Neural cell (in vitro differentiated cells): ENCODE measurements at regions not wholly inside any gene's neighbourhood (a gene's known extent, or its start where the extent isn't known, plus 50 kb on each side); places are given as distances from the start of the nearest gene placed in this dataset.

Experiments used
- H2AFZ ChIP-seq: fragments of 200-600, 300-800 bp; sonication (generic), shearing (Covaris generic); 2 replicates; pipeline ENCODE4 v1.6.0; 2014; ENCODE audit warnings: low read depth, mild to moderate bottlenecking, antibody characterized with exemption, low read length, moderate library complexity
- H3F3A ChIP-seq: fragments of 200-600 bp; shearing (Covaris generic); 2 replicates; pipeline ENCODE4 v1.6.1; 2016; ENCODE audit warnings: mild to moderate bottlenecking, moderate library complexity, mixed read lengths, antibody characterized with exemption, low read length; ENCODE audit not compliant: insufficient read depth, poor library complexity, severe bottlenecking
- H3K27ac ChIP-seq: fragments of 200-600, 300-800 bp; sonication (generic), shearing (Covaris generic); 2 replicates; pipeline ENCODE4 v1.5.1; 2014; ENCODE audit warnings: mild to moderate bottlenecking, low read length, moderate library complexity
- H3K27me3 ChIP-seq: fragments of 300-800, 200-600 bp; sonication (generic), shearing (Covaris generic); 2 replicates; pipeline ENCODE4 v1.6.0; 2014; ENCODE audit warnings: mild to moderate bottlenecking, low read depth, low read length, moderate library complexity; ENCODE audit not compliant: insufficient read depth
- H3K36me3 ChIP-seq: fragments of 300-800, 200-600 bp; sonication (generic), shearing (Covaris generic); 2 replicates; pipeline ENCODE4 v1.5.1; 2014; ENCODE audit warnings: mild to moderate bottlenecking, antibody characterized with exemption, low read length, moderate library complexity; ENCODE audit not compliant: insufficient read depth
- H3K4me2 ChIP-seq: fragments of 300-800, 200-600 bp; sonication (generic), shearing (Covaris generic); 2 replicates; pipeline ENCODE4 v1.6.0; 2014; ENCODE audit warnings: mild to moderate bottlenecking, low read length
- H3K4me3 ChIP-seq: fragments of 300-800, 200-600 bp; sonication (generic), shearing (Covaris generic); 2 replicates; pipeline ENCODE4 v1.5.1; 2014; ENCODE audit warnings: mild to moderate bottlenecking, low read length, moderate library complexity
- H3K79me2 ChIP-seq: fragments of 200-600 bp; shearing (Covaris generic); replicated peaks from 2 replicates; pipeline ENCODE4 v1.6.0; 2014; ENCODE audit warnings: mild to moderate bottlenecking, low read length, moderate library complexity; ENCODE audit not compliant: insufficient read depth
- H3K9ac ChIP-seq: fragments of 300-800, 200-600 bp; sonication (generic), shearing (Covaris generic); 2 replicates; pipeline ENCODE4 v1.6.1; 2016; ENCODE audit warnings: mild to moderate bottlenecking, low read length, mixed read lengths
- H3K9me2 ChIP-seq: fragments of 200-600 bp; shearing (Covaris generic); 2 replicates; pipeline ENCODE4 v1.6.1; 2016; ENCODE audit warnings: mild to moderate bottlenecking, low read length, mixed read lengths; ENCODE audit not compliant: insufficient read depth
- H3K9me3 ChIP-seq: fragments of 200-600, 300-800 bp; sonication (generic), shearing (Covaris generic); 2 replicates; pipeline ENCODE4 v1.6.1; 2016; ENCODE audit warnings: mild to moderate bottlenecking, mixed run types, low read length, moderate library complexity, mixed read lengths
- H4K20me1 ChIP-seq: fragments of 200-600 bp; shearing (Covaris generic); 2 replicates; pipeline ENCODE4 v1.6.1; 2016; ENCODE audit warnings: mild to moderate bottlenecking, mixed run types; ENCODE audit not compliant: insufficient read depth
- EP300 ChIP-seq: fragments of 450-650 bp; conservative IDR thresholded peaks from 2 replicates; pipeline ENCODE4 v1.6.1; 2014; ENCODE audit warnings: antibody characterized with exemption, mild to moderate bottlenecking, moderate library complexity; ENCODE audit not compliant: poor library complexity, severe bottlenecking
- EZH2 ChIP-seq: fragments of 200-600, 300-800 bp; shearing (Covaris generic), sonication (generic); IDR thresholded peaks from 2 replicates; pipeline ENCODE4 v1.6.1; 2014; ENCODE audit warnings: antibody characterized with exemption, low read length, borderline replicate concordance, mild to moderate bottlenecking; ENCODE audit not compliant: insufficient read depth, poor library complexity, severe bottlenecking
- MXI1 ChIP-seq: fragments of 450-650 bp; conservative IDR thresholded peaks from 2 replicates; pipeline ENCODE4 v1.6.1; 2014; ENCODE audit warnings: antibody characterized with exemption, mild to moderate bottlenecking; ENCODE audit not compliant: poor library complexity, severe bottlenecking
- POLR2AphosphoS5 ChIP-seq: IDR thresholded peaks from 2 replicates; pipeline ENCODE4 v1.6.1; 2012
- RAD21 ChIP-seq: fragments of 450-650 bp; conservative IDR thresholded peaks from 2 replicates; pipeline ENCODE4 v1.6.1; 2014; ENCODE audit warnings: antibody characterized with exemption, mild to moderate bottlenecking, moderate library complexity
- REST ChIP-seq: IDR thresholded peaks from 2 replicates; pipeline ENCODE4 v1.6.1; 2012; ENCODE audit warnings: borderline replicate concordance
- SMC3 ChIP-seq: fragments of 450-650 bp; conservative IDR thresholded peaks from 2 replicates; pipeline ENCODE4 v1.6.1; 2014; ENCODE audit warnings: antibody characterized with exemption, mild to moderate bottlenecking, moderate library complexity; ENCODE audit not compliant: poor library complexity
- TAF1 ChIP-seq: IDR thresholded peaks from 2 replicates; pipeline ENCODE4 v1.6.1; 2012; ENCODE audit warnings: low read depth
- TF ChIP-seq, protein P1 (sequence below): fragments of 450-650 bp; IDR thresholded peaks from 2 replicates; pipeline ENCODE4 v1.5.1; 2014; ENCODE audit warnings: antibody characterized with exemption, mild to moderate bottlenecking, moderate library complexity; ENCODE audit not compliant: poor library complexity, severe bottlenecking

- H3K27me3 ChIP-seq = no peaks in the 10 kb centered on the region
- H4K20me1 ChIP-seq = no peaks in the 10 kb centered on the region
- no peaks in the 10 kb centered on the region for H3K9me2 ChIP-seq
- no peaks in the 10 kb centered on the region for H3K36me3 ChIP-seq
- H3K9ac ChIP-seq = no peak overlapping the region
- TF ChIP-seq POLR2AphosphoS5 (no peak), EZH2 (no peak), EP300 (no peak), TAF1 (no peak), REST (no peak), SMC3 (no peak), MXI1 (no peak), RAD21 (no peak)
- TF ChIP-seq, protein P1, sequence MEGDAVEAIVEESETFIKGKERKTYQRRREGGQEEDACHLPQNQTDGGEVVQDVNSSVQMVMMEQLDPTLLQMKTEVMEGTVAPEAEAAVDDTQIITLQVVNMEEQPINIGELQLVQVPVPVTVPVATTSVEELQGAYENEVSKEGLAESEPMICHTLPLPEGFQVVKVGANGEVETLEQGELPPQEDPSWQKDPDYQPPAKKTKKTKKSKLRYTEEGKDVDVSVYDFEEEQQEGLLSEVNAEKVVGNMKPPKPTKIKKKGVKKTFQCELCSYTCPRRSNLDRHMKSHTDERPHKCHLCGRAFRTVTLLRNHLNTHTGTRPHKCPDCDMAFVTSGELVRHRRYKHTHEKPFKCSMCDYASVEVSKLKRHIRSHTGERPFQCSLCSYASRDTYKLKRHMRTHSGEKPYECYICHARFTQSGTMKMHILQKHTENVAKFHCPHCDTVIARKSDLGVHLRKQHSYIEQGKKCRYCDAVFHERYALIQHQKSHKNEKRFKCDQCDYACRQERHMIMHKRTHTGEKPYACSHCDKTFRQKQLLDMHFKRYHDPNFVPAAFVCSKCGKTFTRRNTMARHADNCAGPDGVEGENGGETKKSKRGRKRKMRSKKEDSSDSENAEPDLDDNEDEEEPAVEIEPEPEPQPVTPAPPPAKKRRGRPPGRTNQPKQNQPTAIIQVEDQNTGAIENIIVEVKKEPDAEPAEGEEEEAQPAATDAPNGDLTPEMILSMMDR = no peak
- no peak overlapping the region for H2AFZ ChIP-seq
- H3K79me2 ChIP-seq = no peaks in the 10 kb centered on the region
- no peak overlapping the region for H3K4me3 ChIP-seq
- H3K27ac ChIP-seq = no peak overlapping the region
- no peak overlapping the region for H3K4me2 ChIP-seq
- no peaks in the 10 kb centered on the region for H3K9me3 ChIP-seq
- no peaks in the 10 kb centered on the region for H3F3A ChIP-seq
Observed at GRCh38 chr10:78396754-78397153, 363.1 kb downstream of the RPS24 start.

DNA sequence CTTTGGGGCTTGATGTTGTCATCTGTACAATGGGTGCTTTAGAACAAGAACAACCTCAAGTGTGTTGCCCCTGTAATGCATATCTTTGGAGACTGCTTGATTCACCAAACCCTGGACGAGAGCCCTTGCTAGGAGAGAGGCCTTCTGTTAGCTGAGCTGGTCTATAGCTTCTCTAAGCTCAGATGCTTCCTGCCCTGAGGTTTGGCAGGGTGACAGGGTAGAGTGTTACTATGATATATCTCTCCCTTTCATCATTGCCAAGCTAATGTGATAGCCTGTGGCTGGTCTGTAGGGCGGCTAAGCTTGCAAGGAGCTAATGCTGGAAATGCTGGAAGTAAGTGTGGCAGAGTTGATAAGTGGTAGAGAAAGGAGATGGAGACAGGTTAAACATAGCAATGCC, 364.1 kb downstream of the RPS24 start:
- no peak overlapping the region for H3K4me2 ChIP-seq
- no peak overlapping the region for H3K27ac ChIP-seq
- TF ChIP-seq REST (no peak), TAF1 (no peak), MXI1 (no peak), EZH2 (no peak), RAD21 (no peak), SMC3 (no peak)
- TF ChIP-seq, protein P1 = no peak
- no peak overlapping the region for H3K9ac ChIP-seq
- no peaks in the 10 kb centered on the region for H3K9me2 ChIP-seq
- no peaks in the 10 kb centered on the region for H3F3A ChIP-seq
- H3K36me3 ChIP-seq = no peaks in the 10 kb centered on the region
- H4K20me1 ChIP-seq = no peaks in the 10 kb centered on the region
- no peaks in the 10 kb centered on the region for H3K79me2 ChIP-seq
- no peak overlapping the region for H3K4me3 ChIP-seq
- no peak overlapping the region for H2AFZ ChIP-seq
- no peaks in the 10 kb centered on the region for H3K9me3 ChIP-seq
- no peaks in the 10 kb centered on the region for H3K27me3 ChIP-seq
